ENCODE measurements at regions not wholly inside any gene's neighbourhood (a gene's known extent, or its start where the extent isn't known, plus 50 kb on each side); places are given as distances from the start of the nearest gene placed in this dataset.

- TF ChIP-seq, protein P1, sequence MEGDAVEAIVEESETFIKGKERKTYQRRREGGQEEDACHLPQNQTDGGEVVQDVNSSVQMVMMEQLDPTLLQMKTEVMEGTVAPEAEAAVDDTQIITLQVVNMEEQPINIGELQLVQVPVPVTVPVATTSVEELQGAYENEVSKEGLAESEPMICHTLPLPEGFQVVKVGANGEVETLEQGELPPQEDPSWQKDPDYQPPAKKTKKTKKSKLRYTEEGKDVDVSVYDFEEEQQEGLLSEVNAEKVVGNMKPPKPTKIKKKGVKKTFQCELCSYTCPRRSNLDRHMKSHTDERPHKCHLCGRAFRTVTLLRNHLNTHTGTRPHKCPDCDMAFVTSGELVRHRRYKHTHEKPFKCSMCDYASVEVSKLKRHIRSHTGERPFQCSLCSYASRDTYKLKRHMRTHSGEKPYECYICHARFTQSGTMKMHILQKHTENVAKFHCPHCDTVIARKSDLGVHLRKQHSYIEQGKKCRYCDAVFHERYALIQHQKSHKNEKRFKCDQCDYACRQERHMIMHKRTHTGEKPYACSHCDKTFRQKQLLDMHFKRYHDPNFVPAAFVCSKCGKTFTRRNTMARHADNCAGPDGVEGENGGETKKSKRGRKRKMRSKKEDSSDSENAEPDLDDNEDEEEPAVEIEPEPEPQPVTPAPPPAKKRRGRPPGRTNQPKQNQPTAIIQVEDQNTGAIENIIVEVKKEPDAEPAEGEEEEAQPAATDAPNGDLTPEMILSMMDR (IDR thresholded peaks at IDR 0.05; ENCODE audit: insufficient read depth, low read length, missing control alignments) = no peak
- ChIA-PET POLR2A (interaction anchor here (0.6 kb wide), 1 partner anchor 919 kb away, joined by 3 read pairs; no protein-coding TSS in a partner anchor), CTCF (interaction anchor here (1.6 kb wide), 1 partner anchor 13 kb away, joined by 5 read pairs; no protein-coding TSS in a partner anchor)
- H3K4me3 ChIP-seq (ENCODE audit: low read depth, low read length) = no peak overlapping the region
- no peak for DNase-seq (ENCODE audit: low read depth, low spot score)
Observed at GRCh38 chr6:44530209-44530909, 142.9 kb downstream of the CDC5L start.

DNA sequence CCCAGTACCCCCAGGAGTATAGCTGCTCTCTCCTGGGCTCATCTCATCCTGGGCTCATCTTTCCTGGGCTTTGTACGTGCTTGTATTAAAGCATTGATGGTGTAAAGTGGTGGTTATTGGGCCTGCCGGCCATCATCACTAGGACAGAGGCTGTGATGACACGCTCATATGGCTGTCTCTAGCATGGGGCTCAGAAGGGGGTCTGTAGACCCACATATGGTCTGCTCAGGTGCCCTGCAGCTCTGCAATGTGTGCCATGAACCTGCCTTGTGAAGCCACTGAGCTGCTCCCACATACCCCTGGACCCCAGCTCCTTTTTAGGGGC is 143.4 kb downstream of the CDC5L start:
- TF ChIP-seq, protein P1 (IDR thresholded peaks at IDR 0.05; ENCODE audit: insufficient read depth, low read length, missing control alignments) = no peak
- H3K4me3 ChIP-seq (ENCODE audit: low read depth, low read length) = no peak overlapping the region
- ChIA-PET POLR2A (interaction anchor here (0.6 kb wide), 1 partner anchor 918 kb away, joined by 3 read pairs; no protein-coding TSS in a partner anchor), CTCF (interaction anchor here (1.6 kb wide), 1 partner anchor 13 kb away, joined by 5 read pairs; no protein-coding TSS in a partner anchor)
- no peak for DNase-seq (ENCODE audit: low read depth, low spot score)

DNA sequence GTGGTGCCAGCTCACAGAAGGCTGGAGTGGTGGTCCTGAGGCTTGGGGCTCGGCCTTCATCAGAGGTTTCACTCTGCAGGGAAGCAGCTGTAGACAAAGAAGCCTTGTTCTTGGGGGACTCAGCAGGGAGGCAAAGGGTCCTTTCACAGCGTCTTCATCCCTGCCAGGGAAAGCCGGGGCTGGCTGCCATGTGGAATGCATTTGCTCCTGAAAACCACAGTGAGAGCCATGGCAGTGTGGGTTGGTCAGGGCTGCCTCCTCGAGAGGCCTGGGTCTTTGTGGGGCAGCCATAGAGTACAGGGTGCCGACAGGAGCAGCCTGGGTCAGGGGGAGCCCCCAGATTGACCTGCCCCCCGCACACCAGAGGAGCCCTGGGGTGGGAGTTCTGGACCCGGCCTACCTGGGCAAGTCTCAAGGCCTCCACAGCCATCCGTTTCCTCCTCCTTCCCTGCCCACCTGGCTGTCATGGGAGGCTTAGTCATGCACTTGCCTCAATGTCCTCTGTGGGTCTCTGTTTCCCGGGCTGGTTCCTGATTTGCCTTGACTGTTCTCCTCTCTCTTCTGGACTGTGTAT is 144.0 kb downstream of the CDC5L start:
- TF ChIP-seq, protein P1 (IDR thresholded peaks at IDR 0.05; ENCODE audit: insufficient read depth, low read length, missing control alignments) = no peak
- ChIA-PET CTCF (interaction anchor here (1.6 kb wide), 1 partner anchor 14 kb away, joined by 5 read pairs; no protein-coding TSS in a partner anchor), POLR2A (interaction anchor here (0.5 kb wide), 1 partner anchor 931 kb away, joined by 3 read pairs; no protein-coding TSS in a partner anchor)
- no peak overlapping the region for H3K4me3 ChIP-seq (ENCODE audit: low read depth, low read length)
- DNase-seq (ENCODE audit: low read depth, low spot score) = no peak

DNA sequence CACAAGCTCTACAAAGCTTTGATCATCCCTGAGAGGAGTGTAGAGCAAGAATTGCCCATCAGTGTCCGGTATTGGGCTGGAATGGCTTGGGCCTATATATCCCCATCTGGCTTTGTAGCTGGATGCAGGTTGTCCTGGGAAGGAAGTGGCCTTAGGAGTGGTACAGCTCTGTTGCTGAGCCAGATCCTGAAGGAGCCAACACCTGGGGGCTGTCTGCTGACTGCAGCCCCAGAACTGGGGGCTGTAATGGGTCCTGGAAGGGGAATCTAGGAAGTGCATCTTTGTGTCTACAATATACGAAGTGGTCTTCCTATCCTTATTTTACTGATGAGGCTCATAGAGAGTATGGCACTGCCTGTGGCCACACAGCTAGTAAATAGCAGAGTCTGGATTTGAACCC is 145.9 kb downstream of the CDC5L start:
- no peak overlapping the region for H3K4me3 ChIP-seq (ENCODE audit: low read depth, low read length)
- ChIA-PET POLR2A (no interaction called here), CTCF (no interaction called here)
- no peak for DNase-seq (ENCODE audit: low read depth, low spot score)
- TF ChIP-seq, protein P1 (IDR thresholded peaks at IDR 0.05; ENCODE audit: insufficient read depth, low read length, missing control alignments) = no peak

- POLR2A ChIA-PET = no interaction called here
- TF ChIP-seq, protein P1 (IDR thresholded peaks at IDR 0.05; ENCODE audit: insufficient read depth, low read length, missing control alignments) = no peak
Observed at GRCh38 chr6:44534291-44534690, 146.8 kb downstream of the CDC5L start.

GRCh38 chr6:44535446-44535845 is 147.9 kb downstream of the CDC5L start:
- CTCF ChIA-PET = no interaction called here
- TF ChIP-seq, protein P1 (IDR thresholded peaks at IDR 0.05; ENCODE audit: insufficient read depth, low read length, missing control alignments) = no peak

More at GRCh38 chr6:44534291-44534690, 146.8 kb downstream of the CDC5L start:
- no peak for DNase-seq (ENCODE audit: low read depth, low spot score)
- CTCF ChIA-PET = interaction anchor here (1.4 kb wide), 1 partner anchor 9 kb away, joined by 5 read pairs; no protein-coding TSS in a partner anchor
- no peak overlapping the region for H3K4me3 ChIP-seq (ENCODE audit: low read depth, low read length)

More at GRCh38 chr6:44535446-44535845, 147.9 kb downstream of the CDC5L start:
- no peak for DNase-seq (ENCODE audit: low read depth, low spot score)
- POLR2A ChIA-PET = no interaction called here
- no peak overlapping the region for H3K4me3 ChIP-seq (ENCODE audit: low read depth, low read length)

Measured in AG04449 (cell line).